Loucy (cell line): ENCODE measurements at regions not wholly inside any gene's neighbourhood (a gene's known extent, or its start where the extent isn't known, plus 50 kb on each side); places are given as distances from the start of the nearest gene placed in this dataset.

ENCODE experiments used
- CTCF ChIP-seq: fragments of 200-600 bp; sonication (generic); conservative IDR thresholded peaks from 2 replicates; pipeline ENCODE4 v1.5.1; 2014; ENCODE audit warnings: mild to moderate bottlenecking, antibody characterized with exemption, low read length
- EZH2phosphoT487 ChIP-seq: fragments of 200-600 bp; IDR thresholded peaks from 2 replicates; pipeline ENCODE4 v1.6.1; 2018; ENCODE audit warnings: antibody characterized with exemption, mild to moderate bottlenecking, moderate library complexity, borderline replicate concordance

- TF ChIP-seq CTCF (no peak), EZH2phosphoT487 (no peak)
Observed at GRCh38 chr15:91703274-91703673, 150.2 kb upstream of the SLCO3A1 start.
